GM12872 (cell line): ENCODE measurements at regions not wholly inside any gene's neighbourhood (a gene's known extent, or its start where the extent isn't known, plus 50 kb on each side); places are given as distances from the start of the nearest gene placed in this dataset.

Experiments used
- CTCF ChIP-seq: IDR thresholded peaks from 3 replicates; pipeline ENCODE4 v1.5.1; 2011; ENCODE audit warnings: low read depth, mild to moderate bottlenecking, low read length, moderate library complexity; ENCODE audit not compliant: insufficient read depth

DNA sequence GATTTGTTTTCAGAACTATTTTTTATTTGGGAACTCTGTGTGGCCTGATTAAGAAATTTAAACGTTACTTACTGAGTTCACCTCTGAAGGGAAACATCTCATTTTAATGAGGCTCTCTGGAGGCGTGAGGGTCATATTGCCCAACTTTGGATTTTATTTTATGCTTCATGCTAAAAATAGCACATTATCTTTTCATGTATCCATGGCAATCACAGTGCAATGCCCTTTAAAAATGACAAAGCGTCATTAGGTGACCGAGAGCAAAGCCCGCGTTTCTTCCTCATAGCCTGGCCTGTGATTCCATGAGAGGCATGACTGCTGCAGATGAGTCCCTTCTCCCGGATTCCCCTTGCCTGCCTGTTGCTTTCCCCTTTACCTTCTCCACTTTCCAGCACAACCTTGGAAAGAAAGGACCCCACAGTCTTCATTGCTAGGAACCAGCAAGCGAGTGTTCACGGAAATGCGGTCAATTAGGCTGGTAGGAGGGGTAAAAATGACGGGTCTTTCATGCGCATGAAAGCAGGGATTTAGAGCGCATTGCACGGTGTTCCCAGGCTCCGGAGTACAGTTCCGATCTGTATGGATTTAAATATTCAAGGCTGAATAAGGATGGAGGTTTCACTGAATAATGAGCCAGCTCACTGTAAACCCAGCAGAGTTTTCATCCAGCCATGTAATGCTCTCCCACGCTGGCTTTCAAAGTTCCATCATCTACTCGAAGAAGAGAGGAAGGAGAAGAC lies 98.2 kb upstream of the PITRM1 start:
- no peak for TF ChIP-seq CTCF

GRCh38 chr10:3268025-3268424 lies 95.4 kb upstream of the PITRM1 start:
- TF ChIP-seq CTCF, result no peak

- no peak for TF ChIP-seq CTCF
Measured at GRCh38 chr10:3265088-3265487, 92.5 kb upstream of the PITRM1 start.

- TF ChIP-seq CTCF, result no peak
Measured at GRCh38 chr10:3264161-3264761, 91.7 kb upstream of the PITRM1 start.

- no peak for TF ChIP-seq CTCF
Measured at GRCh38 chr10:3263747-3264146, 91.2 kb upstream of the PITRM1 start.

DNA sequence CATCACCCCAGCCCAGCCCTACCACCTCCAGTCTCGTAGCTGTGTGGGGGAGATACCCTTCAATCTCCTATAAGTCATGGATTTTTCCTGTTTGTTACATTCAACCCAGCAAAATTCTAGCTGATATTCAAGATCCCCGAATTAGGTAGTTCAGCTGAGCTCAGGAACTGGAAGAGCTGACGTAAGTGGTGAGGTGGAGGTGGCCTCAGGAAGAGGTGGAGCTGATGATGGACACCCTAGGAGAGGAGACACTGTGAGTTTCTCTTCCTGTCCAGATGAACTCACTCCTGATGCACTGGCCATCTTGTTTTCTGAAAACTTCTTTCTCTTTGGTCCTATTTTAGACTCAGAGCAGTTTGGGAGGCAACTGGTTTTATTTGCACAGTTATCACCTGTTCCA lies 90.5 kb upstream of the PITRM1 start:
- TF ChIP-seq CTCF, result no peak

GRCh38 chr10:3261921-3262320 lies 89.3 kb upstream of the PITRM1 start:
- TF ChIP-seq CTCF, result no peak
